H1 (cell line): ENCODE measurements at regions not wholly inside any gene's neighbourhood (a gene's known extent, or its start where the extent isn't known, plus 50 kb on each side); places are given as distances from the start of the nearest gene placed in this dataset.

ENCODE experiments used
- CTCF ChIA-PET: fragments of 300-600 bp; sonication (Branson Sonifier 250); formaldehyde crosslinking; loops from one replicate; lab custom pipeline; 2021; ENCODE audit not compliant: partially characterized antibody; lab: Charles Lee
- POLR2A ChIA-PET: fragments of 300-600 bp; sonication (Branson Sonifier 250); formaldehyde crosslinking; loops from one replicate; lab custom pipeline; 2021; ENCODE audit warnings: inconsistent platforms; ENCODE audit not compliant: partially characterized antibody; lab: Charles Lee
- DNase-seq, 2 experiments: peaks; one replicate each; pipeline versions ENCODE4 v3.0.0 to v3.0.0-alpha.2; 2010 to 2022; ENCODE audit warnings: low spot score in 2 of 2, low read depth in 1 of 2, mixed read lengths in 1 of 2
- FAIRE-seq: peaks from 2 replicates; lab custom pipeline; 2011; peaks lifted over from hg19 to GRCh38; lab: Jason Lieb, UNC
- H2AFZ ChIP-seq: 2 replicates; pipeline ENCODE4 v1.8.1; 2012; ENCODE audit warnings: low read length, inconsistent platforms
- H2AK5ac ChIP-seq: 2 replicates; pipeline ENCODE4 v1.6.1; 2013; ENCODE audit warnings: low read depth, low read length
- H2BK120ac ChIP-seq: replicated peaks from 2 replicates; pipeline ENCODE3; 2013; ENCODE audit warnings: low read depth, low read length, inconsistent platforms
- H2BK12ac ChIP-seq: 2 replicates; pipeline ENCODE4 v1.6.1; 2013; ENCODE audit warnings: low read depth, low read length
- H2BK15ac ChIP-seq: 2 replicates; pipeline ENCODE4 v1.6.1; 2013; ENCODE audit warnings: low read length
- H2BK20ac ChIP-seq: 2 replicates; pipeline ENCODE4 v1.6.1; 2013; ENCODE audit warnings: low read length
- H2BK5ac ChIP-seq: 2 replicates; pipeline ENCODE4 v1.6.1; 2013; ENCODE audit warnings: low read depth, low read length
- H3K14ac ChIP-seq: 2 replicates; pipeline ENCODE4 v1.6.1; 2013; ENCODE audit warnings: inconsistent platforms; ENCODE audit not compliant: insufficient read length
- H3K18ac ChIP-seq: 2 replicates; pipeline ENCODE4 v1.6.1; 2013; ENCODE audit warnings: low read length; ENCODE audit errors: extremely low read depth
- H3K23ac ChIP-seq: 2 replicates; pipeline ENCODE4 v1.6.1; 2013; ENCODE audit warnings: inconsistent platforms; ENCODE audit not compliant: insufficient read length
- H3K23me2 ChIP-seq: 2 replicates; pipeline ENCODE4 v1.6.1; 2013; ENCODE audit warnings: low read depth, low read length
- H3K27ac ChIP-seq: 2 replicates; pipeline ENCODE4 v1.6.1; 2011; ENCODE audit warnings: low read depth, low read length, inconsistent platforms
- H3K27me3 ChIP-seq, 4 experiments: replicated peaks in 1 of 4; 1 replicate in 1 of 4; 2 replicates in 3 of 4; pipeline versions ENCODE4 v1.6.1 to v1.8.1; 2011 to 2013; ENCODE audit warnings: low read length in 3 of 4, mild to moderate bottlenecking in 3 of 4, inconsistent platforms in 2 of 4, mixed read lengths in 2 of 4, moderate library complexity in 1 of 4; ENCODE audit not compliant: control insufficient read depth in 3 of 4, insufficient read depth in 3 of 4; ENCODE audit errors: extremely low read depth in 1 of 4
- H3K36me3 ChIP-seq, 4 experiments: 2 replicates each; pipeline versions ENCODE4 v1.6.1 to v1.8.1; 2011 to 2013; ENCODE audit warnings: mild to moderate bottlenecking in 4 of 4, low read length in 3 of 4, moderate library complexity in 2 of 4, control low read depth in 1 of 4, inconsistent platforms in 1 of 4; ENCODE audit not compliant: insufficient read depth in 4 of 4, control insufficient read depth in 2 of 4
- H3K4ac ChIP-seq: replicated peaks from 2 replicates; pipeline ENCODE3; 2013; ENCODE audit warnings: low read length, low read depth, mixed read lengths, inconsistent platforms; ENCODE audit not compliant: insufficient read length
- H3K4me1 ChIP-seq, 4 experiments: replicated peaks in 1 of 4; 1 replicate in 1 of 4; 2 replicates in 3 of 4; pipeline versions ENCODE4 v1.6.1 to v1.8.1; 2011 to 2013; ENCODE audit warnings: low read length in 3 of 4, inconsistent platforms in 2 of 4, mixed read lengths in 1 of 4; ENCODE audit not compliant: insufficient read depth in 4 of 4, control insufficient read depth in 3 of 4
- H3K4me2 ChIP-seq, 2 experiments: 2 replicates each; pipeline versions ENCODE4 v1.6.1 to v1.8.1; 2011 to 2013; ENCODE audit warnings: low read depth in 2 of 2, low read length in 2 of 2, control low read depth in 1 of 2, inconsistent platforms in 1 of 2, mild to moderate bottlenecking in 1 of 2; ENCODE audit not compliant: insufficient read depth in 1 of 2
- H3K4me3 ChIP-seq, 4 experiments: fragments of 200-600, 300-600 bp in 1 of 4; sonication (generic), shearing (Covaris generic), sonication (Bioruptor Twin) in 1 of 4; 2 replicates each; pipeline versions ENCODE4 v1.5.1 to v1.8.1; 2011 to 2016; ENCODE audit warnings: low read length in 4 of 4, low read depth in 3 of 4, control low read depth in 2 of 4, inconsistent platforms in 2 of 4, mild to moderate bottlenecking in 2 of 4, mixed read lengths in 1 of 4, moderate library complexity in 1 of 4; ENCODE audit not compliant: insufficient read depth in 2 of 4; ENCODE audit errors: extremely low read depth in 1 of 4
- H3K56ac ChIP-seq: replicated peaks from 2 replicates; pipeline ENCODE3; 2013; ENCODE audit warnings: low read depth, mild to moderate bottlenecking, mixed read lengths, low read length, inconsistent platforms; ENCODE audit not compliant: insufficient read length
- H3K79me1 ChIP-seq: 2 replicates; pipeline ENCODE4 v1.6.1; 2013; ENCODE audit warnings: low read depth, low read length, control low read depth
- H3K79me2 ChIP-seq, 2 experiments: 2 replicates each; pipeline versions ENCODE4 v1.6.1 to v1.8.1; 2012 to 2013; ENCODE audit warnings: low read length in 2 of 2, mild to moderate bottlenecking in 2 of 2, inconsistent platforms in 1 of 2; ENCODE audit not compliant: insufficient read depth in 2 of 2, control insufficient read depth in 1 of 2
- H3K9ac ChIP-seq, 4 experiments: replicated peaks in 1 of 4; 1 replicate in 1 of 4; 2 replicates in 3 of 4; pipeline versions ENCODE4 v1.6.1 to v1.8.1; 2011 to 2013; ENCODE audit warnings: low read depth in 3 of 4, low read length in 3 of 4, control low read depth in 2 of 4, mild to moderate bottlenecking in 2 of 4, moderate library complexity in 2 of 4, inconsistent platforms in 1 of 4; ENCODE audit errors: extremely low read depth in 1 of 4
- H3K9me3 ChIP-seq, 2 experiments: 2 replicates each; pipeline versions ENCODE4 v1.6.1 to v1.8.1; 2012 to 2013; ENCODE audit warnings: mild to moderate bottlenecking in 2 of 2, moderate library complexity in 2 of 2, control low read depth in 1 of 2, inconsistent platforms in 1 of 2, low read depth in 1 of 2, low read length in 1 of 2, mixed read lengths in 1 of 2; ENCODE audit not compliant: insufficient read depth in 2 of 2
- H4K20me1 ChIP-seq, 2 experiments: replicated peaks in 1 of 2; 2 replicates each; pipeline versions ENCODE3 to v1.8.1; 2011 to 2013; ENCODE audit warnings: inconsistent platforms in 2 of 2, low read length in 2 of 2, mild to moderate bottlenecking in 1 of 2; ENCODE audit not compliant: insufficient read depth in 2 of 2, control insufficient read depth in 1 of 2
- H4K5ac ChIP-seq: 2 replicates; pipeline ENCODE4 v1.6.1; 2013; ENCODE audit warnings: low read length, low read depth, mixed read lengths, inconsistent platforms; ENCODE audit not compliant: insufficient read length
- H4K8ac ChIP-seq: 2 replicates; pipeline ENCODE4 v1.8.0; 2013; ENCODE audit warnings: mild to moderate bottlenecking, moderate library complexity, low read length, inconsistent platforms; ENCODE audit not compliant: insufficient read depth; ENCODE audit errors: extremely low read depth
- H4K91ac ChIP-seq: replicated peaks from 2 replicates; pipeline ENCODE3; 2013; ENCODE audit warnings: low read length, mixed read lengths, inconsistent platforms; ENCODE audit not compliant: insufficient read length
- CBX5 ChIP-seq: fragments of 300-800, 300-1000 bp; sonication (generic); IDR thresholded peaks from 2 replicates; pipeline ENCODE4 v1.7.1; 2016; ENCODE audit warnings: antibody characterized with exemption, low read length, low read depth
- CREB1 ChIP-seq: IDR thresholded peaks from 2 replicates; pipeline ENCODE4 v1.6.1; 2012; ENCODE audit warnings: inconsistent platforms
- NRF1 ChIP-seq: IDR thresholded peaks from 2 replicates; pipeline ENCODE4 v1.6.1; 2011; ENCODE audit warnings: mild to moderate bottlenecking, low read depth, low read length, improper control_type of control experiment
- SP2 ChIP-seq: IDR thresholded peaks from 2 replicates; pipeline ENCODE4 v1.6.1; 2012; ENCODE audit warnings: mild to moderate bottlenecking, low read length, inconsistent platforms
- WGBS, 2 experiments: shearing (Covaris generic) in 1 of 2; methylation state at CpG; one replicate each; pipeline versions ENCODE4 v1.1.6 to v1.1.7; 2013 to 2015; ENCODE audit warnings: low lambda C conversion rate in 2 of 2, mixed read lengths in 2 of 2, inconsistent platforms in 1 of 2, low coverage in 1 of 2, missing lambda C conversion rate in 1 of 2; ENCODE audit not compliant: insufficient replicate concordance in 2 of 2, insufficient coverage in 1 of 2, insufficient read length in 1 of 2; ENCODE audit errors: extremely low coverage in 1 of 2, missing lambda C conversion rate in 1 of 2; 5-methylcytosine and 5-hydroxymethylcytosine counted together
- TF ChIP-seq, protein P1 (sequence below): IDR thresholded peaks from 2 replicates; pipeline ENCODE4 v1.6.1; 2012; ENCODE audit warnings: inconsistent platforms

DNA sequence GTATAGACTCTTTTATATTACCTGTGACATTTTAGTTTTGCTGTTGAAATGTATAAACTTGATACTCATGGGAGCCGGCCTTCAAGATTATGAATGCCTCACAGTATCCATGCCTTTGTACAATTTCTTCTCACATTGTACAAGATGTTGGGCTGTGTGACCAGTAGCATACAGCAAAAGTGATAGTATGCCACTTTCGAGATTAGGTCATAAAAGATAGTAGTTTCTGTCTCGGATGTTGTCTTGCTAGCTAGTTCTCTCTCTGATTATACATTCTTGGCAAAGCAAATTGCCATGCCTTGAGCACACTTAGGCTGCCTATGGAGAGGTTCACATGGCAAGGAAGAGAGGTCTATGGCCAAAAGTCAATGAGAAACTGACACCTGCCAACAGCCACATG is 1309.8 kb upstream of the CDH8 start:
- WGBS, 2 experiments: 93% methylated on average over 3 of the region's 3 CpGs; no CpG with 5 or more reads in 1 of the 2 experiments
- H3K27ac ChIP-seq: no peak overlapping the region
- H4K8ac ChIP-seq: no peak overlapping the region
- H2BK5ac ChIP-seq: no peak overlapping the region
- H4K91ac ChIP-seq: no peak overlapping the region
- CTCF ChIA-PET: interaction anchor here (0.7 kb wide), 1 partner anchor 115 kb away, joined by 3 read pairs; no protein-coding TSS in a partner anchor
- H2BK120ac ChIP-seq: no peak overlapping the region
- H3K23me2 ChIP-seq: no peaks in the 10 kb centered on the region
- H4K20me1 ChIP-seq: no peaks in the 10 kb centered on the region
- FAIRE-seq (no peak), DNase-seq (no peak)
- no peak overlapping the region for H4K5ac ChIP-seq
- no peak overlapping the region for H3K4me2 ChIP-seq
- no peak overlapping the region for H3K56ac ChIP-seq
- H2AFZ ChIP-seq: no peak overlapping the region
- no peak overlapping the region for H3K18ac ChIP-seq
- H3K4me3 ChIP-seq: no peak overlapping the region
- no peaks in the 10 kb centered on the region for H3K9me3 ChIP-seq
- no peaks in the 10 kb centered on the region for H3K79me2 ChIP-seq
- H3K14ac ChIP-seq: no peak overlapping the region
- H2BK15ac ChIP-seq: no peak overlapping the region
- H2BK12ac ChIP-seq: no peak overlapping the region
- no peak overlapping the region for H3K4ac ChIP-seq
- H3K27me3 ChIP-seq: no peaks in the 10 kb centered on the region
- H3K23ac ChIP-seq: no peak overlapping the region
- no peak overlapping the region for H2AK5ac ChIP-seq
- no peaks in the 10 kb centered on the region for H3K79me1 ChIP-seq
- no peak overlapping the region for H3K9ac ChIP-seq
- POLR2A ChIA-PET: no interaction called here
- no peaks in the 10 kb centered on the region for H3K4me1 ChIP-seq
- no peaks in the 10 kb centered on the region for H3K36me3 ChIP-seq
- H2BK20ac ChIP-seq: no peak overlapping the region
- no peak for TF ChIP-seq CBX5
- TF ChIP-seq, protein P1, sequence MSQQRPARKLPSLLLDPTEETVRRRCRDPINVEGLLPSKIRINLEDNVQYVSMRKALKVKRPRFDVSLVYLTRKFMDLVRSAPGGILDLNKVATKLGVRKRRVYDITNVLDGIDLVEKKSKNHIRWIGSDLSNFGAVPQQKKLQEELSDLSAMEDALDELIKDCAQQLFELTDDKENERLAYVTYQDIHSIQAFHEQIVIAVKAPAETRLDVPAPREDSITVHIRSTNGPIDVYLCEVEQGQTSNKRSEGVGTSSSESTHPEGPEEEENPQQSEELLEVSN: no peak
- TF ChIP-seq CREB1: no peak
- TF ChIP-seq NRF1: no peak
- no peak for TF ChIP-seq SP2
